Activated CD8-positive, alpha-beta memory T cell treated with anti-CD3 and anti-CD28 coated beads for 36 hours (primary cell): ENCODE measurements at regions not wholly inside any gene's neighbourhood (a gene's known extent, or its start where the extent isn't known, plus 50 kb on each side); places are given as distances from the start of the nearest gene placed in this dataset.

ENCODE experiments used
- CTCF ChIA-PET: fragments of 350-600 bp; sonication (Branson Sonifier 250); formaldehyde crosslinking; loops from one replicate; lab custom pipeline; 2021; ENCODE audit warnings: antibody characterized with exemption; lab: Charles Lee
- POLR2A ChIA-PET: fragments of 350-600 bp; sonication (Branson Sonifier 250); formaldehyde crosslinking; loops from one replicate; lab custom pipeline; 2021; ENCODE audit warnings: antibody characterized with exemption; lab: Charles Lee

- ChIA-PET POLR2A (no interaction called here), CTCF (no interaction called here)
These were observed 62.8 kb upstream of the RFLNA start for GRCh38 chr12:124231980-124232653.

DNA sequence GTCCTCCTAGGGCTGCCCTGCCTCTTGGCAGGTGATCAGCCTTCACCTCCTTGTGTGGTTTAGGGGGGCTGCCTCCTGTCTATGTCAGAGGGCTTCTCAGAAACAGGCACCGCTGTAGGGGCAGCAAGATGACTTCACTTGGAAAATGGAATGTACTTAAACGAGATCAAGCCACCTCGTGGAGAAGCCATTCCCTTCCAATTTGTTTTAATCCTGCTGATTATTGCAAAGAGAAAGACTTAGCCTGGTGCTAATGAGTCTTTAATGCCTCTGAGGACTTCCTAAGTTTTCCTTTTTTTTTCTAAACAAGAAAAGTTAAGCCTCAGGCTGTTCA lies 62.3 kb upstream of the RFLNA start:
- ChIA-PET POLR2A (no interaction called here), CTCF (no interaction called here)

DNA sequence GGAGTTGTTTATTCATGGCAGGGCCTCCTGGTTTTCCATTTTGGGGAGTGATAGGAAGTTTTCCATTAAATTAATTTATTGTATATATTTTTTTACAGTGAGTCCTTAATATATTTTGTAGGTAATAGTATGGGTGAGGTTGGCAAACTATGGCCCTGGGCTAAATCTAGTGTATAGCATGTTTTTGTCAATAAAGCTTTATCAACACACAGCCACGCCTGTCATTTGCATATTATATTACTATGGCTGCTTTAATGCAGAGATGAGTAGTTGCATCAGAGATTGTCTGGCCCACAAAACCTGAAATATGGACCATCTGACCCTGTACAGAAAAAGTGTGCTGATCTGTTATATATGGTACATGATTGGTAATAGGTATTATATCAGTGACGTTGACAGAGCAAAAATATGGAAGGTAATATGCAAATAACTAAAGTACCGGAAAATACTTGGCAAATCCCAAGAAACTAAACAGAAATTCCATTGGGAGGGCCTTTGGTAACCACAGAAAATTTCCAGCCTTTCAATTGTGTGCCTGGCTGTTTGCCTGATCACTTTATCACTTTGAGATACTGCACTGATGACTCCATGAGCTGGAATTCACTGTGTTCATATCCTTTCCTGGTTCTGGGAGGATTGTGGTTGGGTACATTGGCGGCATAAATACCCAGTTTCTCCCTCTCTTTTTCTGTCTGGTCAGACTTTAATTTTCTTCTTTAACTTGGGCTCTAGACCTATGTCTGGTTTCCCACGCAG lies 61.7 kb upstream of the RFLNA start:
- ChIA-PET POLR2A (no interaction called here), CTCF (no interaction called here)

- CTCF ChIA-PET = no interaction called here
These were observed 60.9 kb upstream of the RFLNA start for GRCh38 chr12:124233846-124234640.

DNA sequence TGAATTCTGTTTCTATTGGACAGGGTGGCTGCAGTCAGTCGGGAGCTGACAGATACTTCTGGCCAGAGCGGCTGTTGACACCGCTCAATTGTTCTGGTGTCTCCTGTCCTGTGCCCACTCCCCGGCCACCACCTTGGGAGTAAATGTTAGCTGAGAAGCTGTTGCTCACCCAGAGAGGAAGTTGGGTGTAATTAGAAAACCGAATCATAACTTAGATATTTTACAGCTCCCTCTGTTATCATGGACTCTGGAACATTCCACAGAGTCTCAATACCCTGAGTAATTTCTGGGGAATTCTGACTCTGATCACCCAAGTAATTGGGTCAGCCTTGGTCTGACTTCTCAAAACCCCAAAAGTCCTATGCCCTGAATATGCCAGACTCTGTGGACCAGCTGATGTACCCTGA lies 58.3 kb upstream of the RFLNA start:
- POLR2A ChIA-PET = no interaction called here
- CTCF ChIA-PET = no interaction called here

More at GRCh38 chr12:124233846-124234640, 60.9 kb upstream of the RFLNA start:
- POLR2A ChIA-PET = no interaction called here

- ChIA-PET CTCF (no interaction called here), POLR2A (no interaction called here)
These were observed 56.0 kb upstream of the RFLNA start for GRCh38 chr12:124238886-124239285.

- ChIA-PET CTCF (no interaction called here), POLR2A (no interaction called here)
These were observed 54.4 kb upstream of the RFLNA start for GRCh38 chr12:124240493-124240892.

- CTCF ChIA-PET = no interaction called here
- POLR2A ChIA-PET = no interaction called here
These were observed 52.9 kb upstream of the RFLNA start for GRCh38 chr12:124241776-124242528.

DNA sequence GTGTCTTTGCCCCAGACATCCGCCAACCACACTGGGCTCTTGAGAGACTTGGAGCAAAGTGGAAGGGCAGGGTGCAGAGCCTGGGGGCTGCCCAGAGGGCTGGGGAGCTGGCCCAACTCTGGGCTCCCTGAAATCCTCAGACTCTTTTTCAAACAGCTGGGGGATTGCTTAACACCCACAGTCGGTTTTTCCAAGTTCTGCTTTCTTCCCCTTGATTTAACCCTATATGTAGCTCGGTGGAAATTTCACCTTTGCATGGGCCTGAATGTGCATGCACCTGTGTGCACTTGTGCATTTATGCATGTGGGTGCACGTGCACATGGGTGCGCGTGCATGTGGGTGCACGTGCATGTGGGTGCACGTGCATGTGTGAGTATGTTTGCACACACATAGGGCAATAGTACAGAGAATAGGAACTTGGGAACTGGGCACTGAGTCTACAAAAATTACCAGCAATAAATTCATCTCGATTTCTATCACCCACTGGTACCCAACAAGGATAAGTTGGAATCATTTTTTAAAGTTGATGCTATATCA lies 52.3 kb upstream of the RFLNA start:
- ChIA-PET CTCF (no interaction called here), POLR2A (no interaction called here)

DNA sequence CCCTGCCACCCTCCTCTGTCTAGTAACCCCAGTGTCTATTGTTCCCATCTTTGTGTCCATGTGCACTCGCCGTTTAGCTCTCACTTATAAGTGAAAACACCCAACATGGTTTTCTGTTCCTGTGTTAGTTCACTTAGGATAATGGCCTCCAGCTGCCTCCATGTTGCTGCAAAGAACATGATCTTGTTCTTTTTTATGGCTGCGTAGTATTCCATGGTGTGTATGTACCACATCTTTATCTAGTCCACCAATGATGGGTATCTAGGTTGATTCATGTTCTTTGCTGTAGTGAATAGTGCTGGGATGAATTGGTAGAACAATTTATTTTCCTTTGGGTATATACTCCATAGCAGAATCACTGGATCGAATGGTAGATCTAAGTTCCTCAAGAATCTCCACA lies 51.0 kb upstream of the RFLNA start:
- POLR2A ChIA-PET = no interaction called here
- CTCF ChIA-PET = no interaction called here
